Calu3 (cell line): ENCODE measurements at regions not wholly inside any gene's neighbourhood (a gene's known extent, or its start where the extent isn't known, plus 50 kb on each side); places are given as distances from the start of the nearest gene placed in this dataset.

ENCODE experiments used
- BruUV-seq: library from RNA; stranded (reverse); fragments of 400-500 nt; replicated peaks from 2 replicates; lab custom pipeline; 2021; lab: Mats Ljungman, UMichigan
- CTCF ChIA-PET: fragments of 300-600 bp; sonication (Branson Sonifier 250); formaldehyde crosslinking; loops from one replicate; lab custom pipeline; 2022; ENCODE audit warnings: antibody characterized with exemption; lab: Charles Lee
- DNase-seq: peaks from one replicate; pipeline ENCODE4 v3.0.0; 2022
- H3K27ac Mint-ChIP-seq: one replicate; pipeline ENCODE4 v1.8.0; 2022; ENCODE audit warnings: mixed read lengths; ENCODE audit not compliant: unreplicated experiment
- H3K27me3 Mint-ChIP-seq: one replicate; pipeline ENCODE4 v1.8.0; 2022; ENCODE audit warnings: mixed read lengths; ENCODE audit not compliant: unreplicated experiment
- H3K36me3 Mint-ChIP-seq: one replicate; pipeline ENCODE4 v1.8.0; 2022; ENCODE audit warnings: mild to moderate bottlenecking, moderate library complexity, mixed read lengths; ENCODE audit not compliant: insufficient read depth, unreplicated experiment
- H3K4me1 Mint-ChIP-seq: one replicate; pipeline ENCODE4 v1.8.0; 2022; ENCODE audit warnings: mild to moderate bottlenecking, low read depth, mixed read lengths; ENCODE audit not compliant: unreplicated experiment
- H3K4me3 Mint-ChIP-seq: one replicate; pipeline ENCODE4 v1.8.0; 2022; ENCODE audit warnings: mild to moderate bottlenecking, low read depth, moderate library complexity, mixed read lengths; ENCODE audit not compliant: unreplicated experiment
- H3K9me3 Mint-ChIP-seq: one replicate; pipeline ENCODE4 v1.8.0; 2022; ENCODE audit warnings: low read depth, mixed read lengths; ENCODE audit not compliant: unreplicated experiment
- CTCF ChIP-seq: fragments of 200-600 bp; IDR thresholded peaks from one replicate; pipeline ENCODE4 v1.8.0; 2022; ENCODE audit warnings: antibody characterized with exemption; ENCODE audit not compliant: unreplicated experiment
- intact Hi-C: fragments of 100-400 bp; cut with micrococcal nuclease; formaldehyde crosslinking; loops from one replicate; pipeline ENCODE4 v1.10.0; 2022; ENCODE audit not compliant: unreplicated experiment

- BruUV-seq, result no TSS peak
- TF ChIP-seq CTCF, result no peak
- Mint-ChIP-seq H3K27me3 (no peaks in the 10 kb centered on the region), H3K36me3 (no peaks in the 10 kb centered on the region), H3K4me3 (no peak overlapping the region), H3K4me1 (peaks cover 19% of the 10 kb centered on the region), H3K9me3 (peaks cover 2% of the 10 kb centered on the region), H3K27ac (no peak overlapping the region)
- CTCF ChIA-PET, result no interaction called here
- DNase-seq, result no peak
- intact Hi-C loops, result no loop called here
Measured at GRCh38 chr4:83191026-83191425, 76.5 kb upstream of the PLAC8 start.

GRCh38 chr4:83189631-83190136 is 75.2 kb upstream of the PLAC8 start:
- H3K4me1 Mint-ChIP-seq, result peaks cover 19% of the 10 kb centered on the region
- no peaks in the 10 kb centered on the region for H3K27me3 Mint-ChIP-seq
- no peaks in the 10 kb centered on the region for H3K9me3 Mint-ChIP-seq
- intact Hi-C loops, result no loop called here
- no peak for TF ChIP-seq CTCF
- no peak for DNase-seq
- no peak overlapping the region for H3K4me3 Mint-ChIP-seq
- BruUV-seq, result no TSS peak
- no peaks in the 10 kb centered on the region for H3K36me3 Mint-ChIP-seq
- CTCF ChIA-PET, result no interaction called here
- no peak overlapping the region for H3K27ac Mint-ChIP-seq

GRCh38 chr4:83180431-83180968 is 66.0 kb upstream of the PLAC8 start:
- H3K36me3 Mint-ChIP-seq, result no peaks in the 10 kb centered on the region
- no peaks in the 10 kb centered on the region for H3K4me1 Mint-ChIP-seq
- DNase-seq, result no peak
- intact Hi-C loops, result no loop called here
- H3K27me3 Mint-ChIP-seq, result no peaks in the 10 kb centered on the region
- no peaks in the 10 kb centered on the region for H3K9me3 Mint-ChIP-seq
- H3K27ac Mint-ChIP-seq, result no peak overlapping the region
- no TSS peak for BruUV-seq
- no peak for TF ChIP-seq CTCF
- no peak overlapping the region for H3K4me3 Mint-ChIP-seq
- CTCF ChIA-PET, result no interaction called here

- H3K4me3 Mint-ChIP-seq, result no peak overlapping the region
- BruUV-seq, result no TSS peak
- H3K27ac Mint-ChIP-seq, result no peak overlapping the region
- no peak for TF ChIP-seq CTCF
- CTCF ChIA-PET, result no interaction called here
- H3K36me3 Mint-ChIP-seq, result no peaks in the 10 kb centered on the region
- intact Hi-C loops, result no loop called here
- no peaks in the 10 kb centered on the region for H3K9me3 Mint-ChIP-seq
- no peak for DNase-seq
- no peaks in the 10 kb centered on the region for H3K4me1 Mint-ChIP-seq
- no peaks in the 10 kb centered on the region for H3K27me3 Mint-ChIP-seq
Measured at GRCh38 chr4:83179205-83179604, 64.7 kb upstream of the PLAC8 start.
